A673 (cell line): ENCODE measurements at regions not wholly inside any gene's neighbourhood (a gene's known extent, or its start where the extent isn't known, plus 50 kb on each side); places are given as distances from the start of the nearest gene placed in this dataset.

Source experiments
- CTCF ChIP-seq: fragments of 300-800, 200-600 bp; sonication (generic); conservative IDR thresholded peaks from 2 replicates; pipeline ENCODE4 v1.5.1; 2017; ENCODE audit warnings: low read depth, mild to moderate bottlenecking, antibody characterized with exemption, low read length, moderate library complexity, mixed read lengths
- EZH2 ChIP-seq: fragments of 200-600 bp; sonication (generic); IDR thresholded peaks from 2 replicates; pipeline ENCODE4 v1.6.1; 2017; ENCODE audit warnings: borderline replicate concordance, low read depth, mild to moderate bottlenecking, mixed read lengths, antibody characterized with exemption, low read length; ENCODE audit not compliant: poor library complexity, severe bottlenecking

GRCh38 chr12:67750513-67751183, 102.1 kb downstream of the DYRK2 start:
- TF ChIP-seq CTCF (no peak), EZH2 (no peak)
